Fibroblast of pulmonary artery (primary cell): ENCODE measurements at regions not wholly inside any gene's neighbourhood (a gene's known extent, or its start where the extent isn't known, plus 50 kb on each side); places are given as distances from the start of the nearest gene placed in this dataset.
"Not testable (repeated sequence)": the region's sequence is repeated elsewhere in the genome, so short reads cannot be mapped to it uniquely, and the experiment has no call there.

Experiments
- DNase-seq: peaks from one replicate; pipeline ENCODE4 v3.0.0-alpha.2; 2010; ENCODE audit warnings: low read depth
- H3K4me3 ChIP-seq: replicated peaks from 2 replicates; pipeline ENCODE4 v1.5.1; 2011; ENCODE audit warnings: low read depth, mild to moderate bottlenecking, control low read depth, low read length, moderate library complexity
- CTCF ChIP-seq: IDR thresholded peaks from 2 replicates; pipeline ENCODE4 v1.5.1; 2011; ENCODE audit warnings: mild to moderate bottlenecking, control low read depth, low read length, inconsistent platforms; ENCODE audit errors: missing control alignments

GRCh38 chr5:54404568-54404967, 50.9 kb upstream of the HSPB3 start:
- TF ChIP-seq CTCF, result no peak

GRCh38 chr5:54403885-54404416, 51.5 kb upstream of the HSPB3 start:
- no peak overlapping the region for H3K4me3 ChIP-seq
- no peak for TF ChIP-seq CTCF
- no peak for DNase-seq

More at GRCh38 chr5:54404568-54404967, 50.9 kb upstream of the HSPB3 start:
- no peak overlapping the region for H3K4me3 ChIP-seq
- no peak for DNase-seq

DNA sequence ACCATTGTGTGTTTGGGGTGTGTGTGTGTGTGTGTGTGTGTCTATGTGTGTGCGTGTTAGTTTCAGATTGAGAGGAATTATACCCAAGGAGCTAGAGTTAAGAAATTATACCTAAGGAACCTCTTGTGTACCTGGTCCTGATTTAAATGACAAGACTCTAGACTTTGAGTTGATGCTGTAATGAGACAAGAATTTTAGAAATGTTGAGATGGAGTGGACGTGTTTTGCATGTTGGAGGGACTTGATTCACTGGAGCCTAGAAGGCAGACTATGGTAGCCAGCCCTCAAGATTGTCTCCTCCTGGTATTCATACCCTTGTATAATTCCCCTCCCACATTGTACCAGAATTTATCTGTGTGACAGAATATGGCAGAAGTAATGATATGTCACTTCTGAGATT, 52.4 kb upstream of the HSPB3 start:
- no peak for DNase-seq
- TF ChIP-seq CTCF, result no peak
- H3K4me3 ChIP-seq, result no peak overlapping the region

- DNase-seq, result no peak
- no peak for TF ChIP-seq CTCF
Observed at GRCh38 chr5:54401515-54401914, 54.0 kb upstream of the HSPB3 start.

GRCh38 chr5:54398191-54398590, 57.3 kb upstream of the HSPB3 start:
- no peak for DNase-seq
- TF ChIP-seq CTCF, result no peak
- no peak overlapping the region for H3K4me3 ChIP-seq

More at GRCh38 chr5:54401515-54401914, 54.0 kb upstream of the HSPB3 start:
- no peak overlapping the region for H3K4me3 ChIP-seq

DNA sequence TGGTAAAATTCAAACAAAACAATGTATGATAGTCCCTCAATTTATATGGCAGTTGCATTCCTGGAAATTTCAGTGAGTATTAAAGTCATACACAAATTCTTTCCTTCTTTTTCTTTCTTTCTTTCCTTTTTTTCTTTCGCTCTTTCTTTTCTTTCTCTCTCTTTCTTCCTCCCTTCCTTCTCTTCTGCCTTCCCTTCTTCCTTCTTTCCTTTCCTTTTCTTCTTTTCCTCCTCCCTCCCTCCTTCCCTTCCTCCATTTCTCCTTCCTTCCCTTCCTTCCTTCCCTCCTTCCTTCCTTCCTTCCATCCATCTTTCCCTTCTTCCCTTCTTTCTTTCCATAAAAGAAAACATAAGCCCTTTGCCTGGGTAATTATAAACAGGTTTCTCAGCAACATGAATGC, 58.1 kb upstream of the HSPB3 start:
- no peak for DNase-seq
- H3K4me3 ChIP-seq, result no peak overlapping the region
- no peak for TF ChIP-seq CTCF

DNA sequence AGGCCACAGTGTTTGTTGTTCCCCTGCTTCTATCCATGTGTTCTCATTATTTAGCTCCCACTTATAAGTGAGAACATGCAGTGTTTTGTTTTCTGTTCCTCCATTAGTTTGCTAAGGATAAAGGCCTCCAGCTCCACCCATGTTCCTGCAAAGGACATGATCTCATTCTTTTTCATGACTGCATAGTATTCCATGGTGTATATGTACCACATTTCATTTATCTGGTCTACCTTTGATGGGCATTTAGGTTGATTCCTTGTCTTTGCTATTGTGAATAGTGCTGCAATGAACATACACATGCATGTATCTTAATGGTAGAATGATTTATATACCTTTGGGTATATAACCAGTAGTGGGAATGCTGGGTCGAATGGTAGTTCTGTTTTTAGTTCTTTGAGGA, 62.5 kb upstream of the HSPB3 start:
- DNase-seq, H3K4me3 ChIP-seq: not testable (repeated sequence)
